ENCODE measurements at regions not wholly inside any gene's neighbourhood (a gene's known extent, or its start where the extent isn't known, plus 50 kb on each side); places are given as distances from the start of the nearest gene placed in this dataset.

DNA sequence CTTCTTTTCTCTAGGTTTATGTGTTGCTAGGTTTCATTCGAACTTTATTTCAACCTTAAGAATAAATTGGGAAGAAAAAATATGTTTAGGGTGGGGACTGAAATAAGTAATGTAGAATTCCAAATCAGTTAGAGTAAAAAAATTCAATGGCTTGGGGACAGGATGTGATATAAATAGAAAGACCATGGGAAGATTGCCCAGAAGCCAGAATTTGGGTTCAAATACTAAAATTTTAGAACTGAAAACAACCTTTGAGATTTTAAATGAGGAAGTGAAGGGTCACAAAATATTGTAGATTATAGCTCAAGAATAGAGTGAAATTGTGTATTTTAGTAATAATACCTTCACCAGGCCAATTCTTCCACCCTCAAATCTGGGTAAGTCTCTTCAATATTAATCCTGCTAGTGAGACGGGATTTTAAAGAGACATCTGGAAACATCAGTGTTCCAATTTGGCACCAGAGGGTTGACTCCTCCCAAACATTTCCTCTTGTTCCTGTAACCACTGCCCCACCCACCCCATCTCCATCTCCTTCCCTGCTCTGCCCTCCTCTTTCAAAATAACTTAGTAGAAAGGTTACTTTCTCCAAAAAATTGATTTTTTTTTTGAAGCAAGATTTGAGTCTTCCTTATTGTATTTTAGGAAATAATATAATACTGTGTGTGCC, 51.3 kb upstream of the FAM3C start:
- in situ Hi-C loops (cut with MboI; ENCODE audit: low pct_unique_long_range_greater_than_20kb, low sequenced_read_pairs, unreplicated experiment), result no loop called here
- TF ChIP-seq, protein P1, sequence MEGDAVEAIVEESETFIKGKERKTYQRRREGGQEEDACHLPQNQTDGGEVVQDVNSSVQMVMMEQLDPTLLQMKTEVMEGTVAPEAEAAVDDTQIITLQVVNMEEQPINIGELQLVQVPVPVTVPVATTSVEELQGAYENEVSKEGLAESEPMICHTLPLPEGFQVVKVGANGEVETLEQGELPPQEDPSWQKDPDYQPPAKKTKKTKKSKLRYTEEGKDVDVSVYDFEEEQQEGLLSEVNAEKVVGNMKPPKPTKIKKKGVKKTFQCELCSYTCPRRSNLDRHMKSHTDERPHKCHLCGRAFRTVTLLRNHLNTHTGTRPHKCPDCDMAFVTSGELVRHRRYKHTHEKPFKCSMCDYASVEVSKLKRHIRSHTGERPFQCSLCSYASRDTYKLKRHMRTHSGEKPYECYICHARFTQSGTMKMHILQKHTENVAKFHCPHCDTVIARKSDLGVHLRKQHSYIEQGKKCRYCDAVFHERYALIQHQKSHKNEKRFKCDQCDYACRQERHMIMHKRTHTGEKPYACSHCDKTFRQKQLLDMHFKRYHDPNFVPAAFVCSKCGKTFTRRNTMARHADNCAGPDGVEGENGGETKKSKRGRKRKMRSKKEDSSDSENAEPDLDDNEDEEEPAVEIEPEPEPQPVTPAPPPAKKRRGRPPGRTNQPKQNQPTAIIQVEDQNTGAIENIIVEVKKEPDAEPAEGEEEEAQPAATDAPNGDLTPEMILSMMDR (IDR thresholded peaks at IDR 0.05; ENCODE audit: extremely low read depth, insufficient read depth, missing control alignments), result no peak
- no peak for DNase-seq (ENCODE audit: low spot score)

DNA sequence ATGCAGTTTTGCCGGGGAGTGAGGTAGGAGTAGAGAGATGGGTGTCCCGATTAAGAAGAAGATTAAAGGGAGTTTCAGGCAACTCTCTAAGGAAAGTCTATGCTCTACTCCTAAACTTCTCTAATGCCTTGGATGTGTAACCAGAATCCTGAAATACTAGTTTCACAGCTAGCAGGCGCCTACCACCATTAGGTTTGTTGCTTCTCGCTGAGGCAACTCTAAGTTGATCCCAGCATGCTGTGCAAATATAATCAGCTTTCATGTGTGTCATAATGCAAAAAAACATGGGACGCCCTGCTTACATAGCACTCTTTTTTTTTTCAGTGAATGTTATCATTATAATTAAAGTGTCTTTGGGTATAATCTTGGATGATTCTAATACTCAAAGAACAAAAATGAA, 50.4 kb upstream of the FAM3C start:
- in situ Hi-C loops (cut with MboI; ENCODE audit: low pct_unique_long_range_greater_than_20kb, low sequenced_read_pairs, unreplicated experiment), result no loop called here
- DNase-seq (ENCODE audit: low spot score), result no peak
- TF ChIP-seq, protein P1 (IDR thresholded peaks at IDR 0.05; ENCODE audit: extremely low read depth, insufficient read depth, missing control alignments), result no peak

All from GM13977 (cell line).